Erythroblast (primary cell): ENCODE measurements at regions not wholly inside any gene's neighbourhood (a gene's known extent, or its start where the extent isn't known, plus 50 kb on each side); places are given as distances from the start of the nearest gene placed in this dataset.
"Not testable (repeated sequence)": the region's sequence is repeated elsewhere in the genome, so short reads cannot be mapped to it uniquely, and the experiment has no call there.

ENCODE experiments used
- DNase-seq, 2 experiments: peaks; one replicate each; lab custom pipeline; 2025; lab: John Stamatoyannopoulos, UW
- GATA1 ChIP-seq: IDR thresholded peaks from 2 replicates; pipeline ENCODE4 v1.6.1; 2011; ENCODE audit warnings: low read depth, mild to moderate bottlenecking, control low read depth, low read length, moderate library complexity
- POLR2A ChIP-seq: IDR thresholded peaks from 2 replicates; pipeline ENCODE4 v1.6.1; 2011; ENCODE audit warnings: mild to moderate bottlenecking, low read length

DNA sequence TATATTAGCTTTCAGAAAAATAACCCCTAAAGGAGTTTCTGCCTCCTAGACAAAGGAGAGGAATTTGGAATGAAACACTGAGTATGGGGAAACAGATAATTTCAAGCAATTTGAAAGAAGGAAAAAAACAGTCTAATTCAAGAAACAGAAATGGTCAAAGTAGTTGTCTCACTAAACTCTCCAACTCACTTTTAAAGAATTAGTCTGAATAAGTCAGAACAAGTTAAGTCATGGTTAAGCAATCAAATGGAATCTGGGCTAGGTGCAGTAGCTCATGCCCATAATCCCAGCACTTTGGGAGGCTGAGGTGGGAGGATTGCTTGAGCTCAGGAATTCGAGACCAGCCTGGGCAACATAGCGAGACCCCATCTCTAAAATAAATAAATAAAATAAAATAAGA lies 95.7 kb upstream of the GRIA3 start:
- TF ChIP-seq GATA1 (no peak), POLR2A (no peak)
- no peak for DNase-seq

DNA sequence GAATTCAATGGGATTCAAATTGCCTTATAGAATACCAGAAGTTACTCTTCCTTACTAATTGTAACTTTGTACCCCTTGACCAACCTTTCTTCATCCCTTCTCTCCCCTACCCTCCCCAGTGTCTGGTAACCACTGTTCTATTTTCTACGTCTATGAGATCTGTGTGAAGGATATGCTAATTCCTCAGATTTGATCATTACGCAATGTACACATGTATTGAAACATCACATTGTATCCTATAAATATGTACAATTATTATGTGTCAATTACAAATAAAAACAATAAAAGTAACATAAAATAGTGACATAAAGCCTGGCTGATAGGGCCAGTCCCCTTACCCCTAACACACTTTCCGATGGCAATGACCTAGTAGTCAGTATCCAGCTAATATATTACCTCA lies 95.1 kb upstream of the GRIA3 start:
- TF ChIP-seq GATA1, result no peak
- no peak for TF ChIP-seq POLR2A
- no peak for DNase-seq

DNA sequence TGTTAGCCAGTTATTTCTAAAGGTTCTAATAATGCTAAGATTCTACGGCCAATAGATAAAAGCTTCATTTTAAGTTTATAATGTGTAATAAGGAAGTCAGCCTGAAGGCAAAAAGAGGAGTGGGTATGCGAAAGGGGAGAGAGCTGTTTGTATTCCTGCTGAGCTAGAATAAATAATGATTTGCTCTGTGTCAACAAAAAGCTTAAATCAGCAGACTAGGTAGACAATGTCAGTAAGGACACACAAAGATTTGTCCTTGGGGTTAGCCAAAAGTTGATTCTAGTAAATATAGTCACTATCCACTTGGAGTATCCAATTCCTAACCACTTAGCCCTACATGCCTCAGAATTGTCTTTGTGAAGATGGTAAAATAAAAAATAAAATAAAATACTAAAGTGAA lies 90.3 kb upstream of the GRIA3 start:
- TF ChIP-seq GATA1 (no peak), POLR2A (no peak)

DNA sequence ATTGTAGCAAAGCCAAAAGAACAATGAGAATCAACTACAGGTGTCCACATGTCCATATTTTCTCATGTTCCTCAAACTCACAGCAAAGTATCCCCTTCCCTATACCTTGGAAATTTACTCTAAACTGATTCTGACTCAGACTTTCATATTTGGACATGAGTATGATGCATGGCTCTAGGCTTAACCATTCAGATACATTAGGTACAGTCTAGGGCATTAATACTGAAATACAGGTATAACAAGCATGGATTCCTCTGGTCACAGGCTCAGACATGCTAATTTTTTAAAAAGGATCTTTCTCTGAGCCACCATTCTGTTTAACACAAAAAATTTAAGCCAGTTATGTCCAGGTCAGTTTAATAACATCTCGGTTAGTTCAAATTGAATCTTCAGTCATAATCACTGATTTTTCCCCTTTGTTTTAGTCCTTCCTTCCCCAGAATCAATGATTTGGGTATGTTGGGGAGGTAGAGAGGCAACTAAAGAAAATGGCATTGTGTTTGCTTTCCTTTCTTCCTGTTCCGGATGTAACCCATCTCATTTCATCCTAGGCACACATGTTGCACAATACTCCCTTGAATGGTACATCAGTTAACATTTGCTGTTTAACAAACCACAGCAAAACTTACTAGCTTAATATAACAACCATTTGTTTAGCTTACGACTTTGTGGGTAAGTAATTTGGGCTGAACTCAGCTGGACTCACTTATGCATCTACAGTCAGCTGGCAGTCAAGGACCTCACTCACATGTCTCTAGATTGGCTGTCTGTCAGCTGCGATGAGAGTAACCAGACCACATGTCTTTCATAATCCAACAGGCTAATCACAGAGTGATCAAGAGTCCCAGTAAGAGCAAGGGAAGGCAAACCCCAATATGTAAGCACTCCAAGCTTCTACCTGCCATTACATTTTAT lies 75.3 kb upstream of the GRIA3 start:
- TF ChIP-seq POLR2A (no peak), GATA1 (no peak)
- DNase-seq, result no peak

More for the DNA sequence above, 90.3 kb upstream of the GRIA3 start:
- DNase-seq, result no peak

DNA sequence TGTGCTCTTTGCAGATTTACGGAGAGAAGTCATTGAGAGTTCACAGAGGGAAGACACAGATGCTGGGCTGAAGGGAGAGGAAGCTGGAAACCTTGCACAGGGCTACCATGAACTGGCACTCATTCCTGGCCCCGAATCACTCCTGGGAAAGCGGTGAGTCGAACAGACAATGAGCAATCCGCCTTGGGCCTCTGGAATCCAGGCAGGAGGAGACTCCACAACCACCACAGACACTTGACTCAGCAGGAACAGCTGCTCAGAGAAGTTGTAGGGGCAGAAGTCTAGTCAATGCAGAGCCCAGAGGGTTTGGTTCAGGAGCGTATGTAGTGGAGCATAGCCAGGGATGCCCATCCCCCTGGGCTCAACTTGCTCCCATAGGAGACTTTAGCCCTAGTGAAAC lies 62.8 kb upstream of the GRIA3 start:
- DNase-seq, result no peak
- TF ChIP-seq POLR2A (no peak), GATA1 (no peak)

DNA sequence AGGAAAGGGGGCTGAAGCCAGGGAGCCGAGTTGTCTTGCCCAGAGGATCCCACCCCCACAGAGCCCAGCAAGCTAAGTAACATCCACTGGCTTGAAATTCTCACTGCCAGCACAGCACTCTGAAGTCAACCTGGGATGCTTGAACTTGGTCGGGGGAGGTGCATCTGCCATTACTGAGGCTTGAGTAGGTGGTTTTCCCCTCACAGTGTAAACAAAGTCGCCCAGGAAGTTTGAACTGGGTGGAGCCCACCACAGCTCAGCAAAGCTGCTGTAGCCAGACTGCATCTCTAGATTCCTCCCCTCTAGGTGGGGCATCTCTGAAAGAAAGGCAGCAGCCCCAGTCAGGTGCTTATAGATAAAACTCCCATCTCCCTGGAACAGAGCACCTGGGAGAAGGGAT lies 54.3 kb upstream of the GRIA3 start:
- not testable (repeated sequence) for DNase-seq
